ENCODE measurements at regions not wholly inside any gene's neighbourhood (a gene's known extent, or its start where the extent isn't known, plus 50 kb on each side); places are given as distances from the start of the nearest gene placed in this dataset.

DNA sequence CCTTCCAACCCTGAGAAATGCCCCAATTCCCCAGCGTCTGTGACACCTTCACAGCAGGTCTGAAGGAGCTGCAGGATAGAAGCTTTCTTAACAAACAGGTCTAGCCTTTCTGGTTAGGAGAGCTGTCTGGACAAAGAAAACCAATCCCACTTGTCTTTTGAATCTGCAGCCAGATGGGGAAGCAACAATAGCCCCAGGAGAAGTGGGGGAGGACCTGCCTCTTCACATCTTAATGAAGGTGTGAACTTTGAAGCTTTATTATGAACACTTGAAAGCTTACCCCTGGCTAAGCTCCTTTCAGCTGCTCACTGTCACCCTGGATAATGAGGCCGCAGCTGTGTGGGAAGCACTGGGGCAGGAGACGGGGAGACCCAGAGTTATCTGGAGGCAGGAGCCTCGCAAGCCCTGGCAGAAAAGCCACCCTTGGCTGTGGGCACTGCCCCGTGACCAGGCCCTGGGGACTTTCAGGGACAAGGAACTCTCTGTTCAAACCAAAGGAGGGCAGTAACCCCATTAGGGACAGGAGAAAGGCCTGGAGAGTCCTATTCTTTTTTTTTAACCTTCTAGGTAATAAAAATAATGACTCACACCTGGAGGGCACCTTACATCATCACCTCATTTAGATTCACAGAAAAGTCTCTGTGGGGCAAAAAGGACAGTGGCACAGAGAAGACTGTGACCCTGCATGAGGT lies 151.8 kb upstream of the RAD23B start:
- H3K79me2 ChIP-seq (ENCODE audit: insufficient read depth) = no peaks in the 10 kb centered on the region
- DNase-seq = no peak
- no peaks in the 10 kb centered on the region for H3K9me2 ChIP-seq (ENCODE audit: insufficient read depth)
- H3K36me3 ChIP-seq (ENCODE audit: low read depth) = no peaks in the 10 kb centered on the region
- H3F3A ChIP-seq (ENCODE audit: insufficient read depth) = no peaks in the 10 kb centered on the region
- no peak overlapping the region for H3K27ac ChIP-seq
- in situ Hi-C loops (cut with MboI) = no loop called here
- H4K20me1 ChIP-seq (ENCODE audit: insufficient read depth) = no peaks in the 10 kb centered on the region
- no peak overlapping the region for H3K4me3 ChIP-seq
- no peaks in the 10 kb centered on the region for H3K4me1 ChIP-seq (ENCODE audit: insufficient read depth)
- no peak overlapping the region for H3K4me2 ChIP-seq (ENCODE audit: unreplicated experiment)
- H3K9ac ChIP-seq = no peak overlapping the region
- 54 to 59% methylated on average over 5 of the region's 5 CpGs for whole genome bisulfite sequencing, 2 experiments (ENCODE audit: low coverage in 1 of 2, low lambda C conversion rate in 2 of 2, missing lambda C conversion rate in 2 of 2)
- TF ChIP-seq EZH2phosphoT487 (IDR thresholded peaks at IDR 0.05; ENCODE audit: insufficient read depth, low read depth) (no peak), EZH2 (IDR thresholded peaks at IDR 0.05; ENCODE audit: insufficient read depth, poor library complexity, severe bottlenecking) (no peak)
- no peak overlapping the region for H2AFZ ChIP-seq
- H3K27me3 ChIP-seq (replicated peaks; ENCODE audit: insufficient read depth) = peaks cover 17% of the 10 kb centered on the region
- H3K9me3 ChIP-seq (ENCODE audit: low read depth) = no peaks in the 10 kb centered on the region

DNA sequence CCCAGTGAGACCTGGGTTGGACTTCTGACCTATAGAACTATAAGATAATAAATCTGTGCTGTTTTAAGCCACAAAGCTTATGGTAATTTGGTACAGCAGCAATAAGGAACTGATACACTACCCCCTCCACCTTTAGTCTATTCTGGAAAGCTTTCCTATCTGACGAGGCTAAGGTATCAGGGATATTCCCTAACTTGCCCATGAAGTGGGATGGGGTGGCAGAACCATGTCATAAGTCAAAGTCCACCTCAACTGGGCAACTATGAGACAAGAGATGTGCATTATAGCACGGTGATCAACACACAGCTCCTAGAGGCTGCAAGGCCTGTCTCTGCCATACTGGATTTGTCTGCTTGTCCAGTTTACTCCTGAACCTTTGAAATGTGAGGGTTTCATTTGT lies 146.8 kb upstream of the RAD23B start:
- Histone ChIP-seq H3K4me1 (ENCODE audit: insufficient read depth) (no peaks in the 10 kb centered on the region), H3K36me3 (ENCODE audit: low read depth) (no peaks in the 10 kb centered on the region), H3K79me2 (ENCODE audit: insufficient read depth) (no peaks in the 10 kb centered on the region), H3K9ac (no peak overlapping the region), H3F3A (ENCODE audit: insufficient read depth) (no peaks in the 10 kb centered on the region), H4K20me1 (ENCODE audit: insufficient read depth) (no peaks in the 10 kb centered on the region), H3K9me3 (ENCODE audit: low read depth) (no peaks in the 10 kb centered on the region), H3K27ac (no peak overlapping the region), H3K4me3 (no peak overlapping the region), H3K9me2 (ENCODE audit: insufficient read depth) (no peaks in the 10 kb centered on the region), H3K4me2 (ENCODE audit: unreplicated experiment) (no peak overlapping the region), H3K27me3 (replicated peaks; ENCODE audit: insufficient read depth) (peaks cover 41% of the 10 kb centered on the region), H2AFZ (no peak overlapping the region)
- TF ChIP-seq EZH2phosphoT487 (IDR thresholded peaks at IDR 0.05; ENCODE audit: insufficient read depth, low read depth) = no peak
- no peak for TF ChIP-seq EZH2 (IDR thresholded peaks at IDR 0.05; ENCODE audit: insufficient read depth, poor library complexity, severe bottlenecking)
- in situ Hi-C loops (cut with MboI) = no loop called here
- no peak for DNase-seq
- 68 to 73% methylated on average over 2 of the region's 2 CpGs for WGBS, 2 experiments (ENCODE audit: low coverage in 1 of 2, low lambda C conversion rate in 2 of 2, missing lambda C conversion rate in 2 of 2)

- H3K36me3 ChIP-seq (ENCODE audit: low read depth) = no peaks in the 10 kb centered on the region
- no peak for TF ChIP-seq EZH2phosphoT487 (IDR thresholded peaks at IDR 0.05; ENCODE audit: insufficient read depth, low read depth)
- no peak for TF ChIP-seq EZH2 (IDR thresholded peaks at IDR 0.05; ENCODE audit: insufficient read depth, poor library complexity, severe bottlenecking)
- H3K9ac ChIP-seq = no peak overlapping the region
- H3F3A ChIP-seq (ENCODE audit: insufficient read depth) = no peaks in the 10 kb centered on the region
- in situ Hi-C loops (cut with MboI) = no loop called here
- no peak overlapping the region for H3K27ac ChIP-seq
- no peak overlapping the region for H3K4me3 ChIP-seq
- no peaks in the 10 kb centered on the region for H3K79me2 ChIP-seq (ENCODE audit: insufficient read depth)
- H3K9me3 ChIP-seq (ENCODE audit: low read depth) = no peaks in the 10 kb centered on the region
- no peaks in the 10 kb centered on the region for H3K9me2 ChIP-seq (ENCODE audit: insufficient read depth)
- H4K20me1 ChIP-seq (ENCODE audit: insufficient read depth) = no peaks in the 10 kb centered on the region
- H3K4me2 ChIP-seq (ENCODE audit: unreplicated experiment) = no peak overlapping the region
- no peak overlapping the region for H2AFZ ChIP-seq
- H3K27me3 ChIP-seq (replicated peaks; ENCODE audit: insufficient read depth) = peaks cover 50% of the 10 kb centered on the region
- peak; percentile 70 for DNase-seq
- 53 to 54% methylated on average over 9 of the region's 9 CpGs for WGBS, 2 experiments (ENCODE audit: low coverage in 1 of 2, low lambda C conversion rate in 2 of 2, missing lambda C conversion rate in 2 of 2)
- no peaks in the 10 kb centered on the region for H3K4me1 ChIP-seq (ENCODE audit: insufficient read depth)
Measured at GRCh38 chr9:107137495-107138202, 145.4 kb upstream of the RAD23B start.

GRCh38 chr9:107138261-107138992 lies 144.7 kb upstream of the RAD23B start:
- WGBS, 2 experiments (ENCODE audit: low coverage in 1 of 2, low lambda C conversion rate in 2 of 2, missing lambda C conversion rate in 2 of 2) = 20 to 24% methylated on average over 5 of the region's 5 CpGs
- H3K79me2 ChIP-seq (ENCODE audit: insufficient read depth) = no peaks in the 10 kb centered on the region
- no peak overlapping the region for H2AFZ ChIP-seq
- no peaks in the 10 kb centered on the region for H3K4me1 ChIP-seq (ENCODE audit: insufficient read depth)
- no peaks in the 10 kb centered on the region for H3F3A ChIP-seq (ENCODE audit: insufficient read depth)
- H3K9me3 ChIP-seq (ENCODE audit: low read depth) = no peaks in the 10 kb centered on the region
- no peaks in the 10 kb centered on the region for H4K20me1 ChIP-seq (ENCODE audit: insufficient read depth)
- no peak overlapping the region for H3K4me2 ChIP-seq (ENCODE audit: unreplicated experiment)
- H3K4me3 ChIP-seq = no peak overlapping the region
- H3K27me3 ChIP-seq (replicated peaks; ENCODE audit: insufficient read depth) = peaks cover 50% of the 10 kb centered on the region
- no peaks in the 10 kb centered on the region for H3K36me3 ChIP-seq (ENCODE audit: low read depth)
- DNase-seq = peak; percentile 32
- in situ Hi-C loops (cut with MboI) = no loop called here
- H3K9me2 ChIP-seq (ENCODE audit: insufficient read depth) = no peaks in the 10 kb centered on the region
- no peak overlapping the region for H3K9ac ChIP-seq
- no peak overlapping the region for H3K27ac ChIP-seq
- TF ChIP-seq EZH2 (IDR thresholded peaks at IDR 0.05; ENCODE audit: insufficient read depth, poor library complexity, severe bottlenecking) (no peak), EZH2phosphoT487 (IDR thresholded peaks at IDR 0.05; ENCODE audit: insufficient read depth, low read depth) (no peak)

Data from GM23248 (cell line).